ENCODE measurements at regions not wholly inside any gene's neighbourhood (a gene's known extent, or its start where the extent isn't known, plus 50 kb on each side); places are given as distances from the start of the nearest gene placed in this dataset.

DNA sequence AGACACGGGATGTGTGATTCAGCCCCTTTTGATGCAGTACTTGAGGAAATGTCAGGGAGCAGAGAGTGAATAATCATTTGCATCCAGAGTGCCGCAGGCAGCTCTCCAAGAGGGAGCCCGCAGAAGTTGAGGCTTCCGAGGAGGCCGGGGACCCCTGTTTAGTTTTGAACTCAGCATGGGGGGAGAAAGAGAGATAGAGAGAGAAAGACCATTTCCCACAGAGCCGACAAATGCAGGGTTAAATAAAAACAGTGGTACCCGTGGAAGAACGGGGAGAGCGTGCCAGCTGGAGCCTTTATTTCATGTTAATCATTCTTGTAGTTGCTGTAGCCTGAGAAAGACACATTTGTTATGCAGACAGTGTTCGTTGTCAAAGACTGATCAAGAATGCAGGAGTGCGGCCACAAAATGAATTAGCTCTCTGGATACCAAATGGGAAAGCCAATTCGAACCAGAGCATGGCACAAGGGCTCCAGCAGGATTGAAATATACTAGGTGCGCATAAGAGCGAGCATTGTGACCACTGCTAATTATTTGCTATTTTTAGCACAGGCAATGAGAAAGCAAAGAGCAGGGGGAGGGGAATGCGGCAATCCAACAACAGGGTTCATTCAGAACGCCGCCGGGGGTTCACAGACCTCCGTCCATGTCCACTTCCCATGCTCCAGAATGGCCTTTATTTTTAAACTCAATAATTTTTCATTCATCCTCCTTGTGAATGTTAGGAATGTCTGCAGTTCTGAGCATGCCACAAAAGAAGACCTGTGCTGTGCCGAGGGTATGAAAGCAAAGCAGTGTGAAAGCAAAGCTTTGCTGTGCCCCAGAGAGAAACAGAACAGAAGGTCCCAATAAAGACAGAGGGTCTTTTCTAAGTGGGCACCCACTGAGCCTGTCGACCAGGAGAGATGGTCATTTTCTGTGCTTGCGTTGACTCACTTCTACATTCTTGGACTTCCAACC lies 243.9 kb upstream of the VCX3A start:
- no peak for TF ChIP-seq POLR2A (IDR thresholded peaks at IDR 0.05; ENCODE audit: extremely low read depth, insufficient read length)
- TF ChIP-seq, protein P1, sequence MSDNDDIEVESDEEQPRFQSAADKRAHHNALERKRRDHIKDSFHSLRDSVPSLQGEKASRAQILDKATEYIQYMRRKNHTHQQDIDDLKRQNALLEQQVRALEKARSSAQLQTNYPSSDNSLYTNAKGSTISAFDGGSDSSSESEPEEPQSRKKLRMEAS (IDR thresholded peaks at IDR 0.05; ENCODE audit: low read depth, low read length), result no peak
- no peak for TF ChIP-seq CTCF (IDR thresholded peaks at IDR 0.05; ENCODE audit: low read depth, low read length)
- no peak for TF ChIP-seq MYC (IDR thresholded peaks at IDR 0.05; ENCODE audit: low read depth, low read length)
- DNase-seq (ENCODE audit: low read depth), result no peak
- H3K4me3 ChIP-seq (ENCODE audit: low read depth, low read length), result no peak overlapping the region

- H3K4me3 ChIP-seq (ENCODE audit: low read depth, low read length), result no peak overlapping the region
- TF ChIP-seq, protein P1 (IDR thresholded peaks at IDR 0.05; ENCODE audit: low read depth, low read length), result no peak
- TF ChIP-seq CTCF (IDR thresholded peaks at IDR 0.05; ENCODE audit: low read depth, low read length), result no peak
- no peak for TF ChIP-seq MYC (IDR thresholded peaks at IDR 0.05; ENCODE audit: low read depth, low read length)
- no peak for TF ChIP-seq POLR2A (IDR thresholded peaks at IDR 0.05; ENCODE audit: extremely low read depth, insufficient read length)
Measured at GRCh38 chrX:6777238-6778002, 242.5 kb upstream of the VCX3A start.

GRCh38 chrX:6770936-6771335 lies 236.0 kb upstream of the VCX3A start:
- peak; percentile 0 for DNase-seq (ENCODE audit: low read depth)
- TF ChIP-seq MYC (IDR thresholded peaks at IDR 0.05; ENCODE audit: low read depth, low read length) (no peak), CTCF (IDR thresholded peaks at IDR 0.05; ENCODE audit: low read depth, low read length) (no peak), POLR2A (IDR thresholded peaks at IDR 0.05; ENCODE audit: extremely low read depth, insufficient read length) (no peak)
- TF ChIP-seq, protein P1 (IDR thresholded peaks at IDR 0.05; ENCODE audit: low read depth, low read length), result no peak
- H3K4me3 ChIP-seq (ENCODE audit: low read depth, low read length), result no peak overlapping the region

More at GRCh38 chrX:6777238-6778002, 242.5 kb upstream of the VCX3A start:
- DNase-seq (ENCODE audit: low read depth), result no peak

GRCh38 chrX:6768881-6769280 lies 234.0 kb upstream of the VCX3A start:
- H3K4me3 ChIP-seq (ENCODE audit: low read depth, low read length), result no peak overlapping the region
- no peak for DNase-seq (ENCODE audit: low read depth)
- no peak for TF ChIP-seq POLR2A (IDR thresholded peaks at IDR 0.05; ENCODE audit: extremely low read depth, insufficient read length)
- no peak for TF ChIP-seq CTCF (IDR thresholded peaks at IDR 0.05; ENCODE audit: low read depth, low read length)
- TF ChIP-seq MYC (IDR thresholded peaks at IDR 0.05; ENCODE audit: low read depth, low read length), result no peak
- TF ChIP-seq, protein P1 (IDR thresholded peaks at IDR 0.05; ENCODE audit: low read depth, low read length), result no peak

DNA sequence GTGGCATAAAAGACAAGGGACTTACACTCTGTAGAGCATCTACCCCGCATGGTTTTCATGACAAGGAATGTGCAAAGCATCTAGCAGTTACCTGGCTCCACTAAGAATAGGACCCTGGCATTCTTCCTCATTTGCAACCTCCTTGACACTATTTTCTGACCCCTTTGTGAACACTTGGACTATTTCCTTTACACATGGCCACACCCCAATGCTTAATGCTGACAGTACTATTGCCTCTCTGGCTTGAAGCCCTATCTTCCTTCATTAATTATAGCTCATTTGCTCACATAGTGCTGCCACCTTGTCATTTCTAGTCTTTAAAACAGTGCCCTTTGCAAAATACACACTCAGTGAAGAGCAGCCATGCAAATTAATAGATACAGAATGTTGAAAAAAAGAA lies 226.3 kb upstream of the VCX3A start:
- H3K4me3 ChIP-seq (ENCODE audit: low read depth, low read length), result no peak overlapping the region
- no peak for DNase-seq (ENCODE audit: low read depth)
- TF ChIP-seq, protein P1 (IDR thresholded peaks at IDR 0.05; ENCODE audit: low read depth, low read length), result no peak
- TF ChIP-seq MYC (IDR thresholded peaks at IDR 0.05; ENCODE audit: low read depth, low read length) (no peak), POLR2A (IDR thresholded peaks at IDR 0.05; ENCODE audit: extremely low read depth, insufficient read length) (no peak), CTCF (IDR thresholded peaks at IDR 0.05; ENCODE audit: low read depth, low read length) (no peak)

Measured in NB4 (cell line).